ENCODE measurements at regions not wholly inside any gene's neighbourhood (a gene's known extent, or its start where the extent isn't known, plus 50 kb on each side); places are given as distances from the start of the nearest gene placed in this dataset.

DNA sequence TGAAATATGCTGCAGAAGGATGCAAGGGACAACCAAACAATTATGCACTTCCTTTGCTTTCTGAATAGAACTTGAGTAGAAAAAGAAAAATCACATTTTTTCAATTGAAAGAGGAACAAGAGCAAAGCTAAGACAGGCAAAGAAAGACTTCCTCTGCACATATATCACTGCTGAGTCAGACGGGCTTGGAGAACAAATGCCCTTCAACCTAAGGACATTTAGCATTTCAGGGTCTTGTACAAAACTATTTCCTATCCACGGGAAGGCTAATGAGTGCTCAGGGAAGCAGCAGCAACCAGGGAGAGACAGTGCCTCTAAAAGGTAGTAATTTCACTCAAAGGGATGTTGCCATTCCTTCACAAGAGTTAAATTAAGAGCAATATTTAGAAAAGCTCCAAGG is 570.0 kb upstream of the GCFC2 start (continued):
- TF ChIP-seq MYNN (tag by site-specific recombination; IDR thresholded peaks at IDR 0.05; ENCODE audit: borderline replicate concordance) (no peak), ZNF600 (tag by site-specific recombination; IDR thresholded peaks at IDR 0.05) (no peak), ZNF223 (tag by site-specific recombination; IDR thresholded peaks at IDR 0.05) (no peak), SP3 (tag by site-specific recombination; IDR thresholded peaks at IDR 0.05) (no peak)

DNA sequence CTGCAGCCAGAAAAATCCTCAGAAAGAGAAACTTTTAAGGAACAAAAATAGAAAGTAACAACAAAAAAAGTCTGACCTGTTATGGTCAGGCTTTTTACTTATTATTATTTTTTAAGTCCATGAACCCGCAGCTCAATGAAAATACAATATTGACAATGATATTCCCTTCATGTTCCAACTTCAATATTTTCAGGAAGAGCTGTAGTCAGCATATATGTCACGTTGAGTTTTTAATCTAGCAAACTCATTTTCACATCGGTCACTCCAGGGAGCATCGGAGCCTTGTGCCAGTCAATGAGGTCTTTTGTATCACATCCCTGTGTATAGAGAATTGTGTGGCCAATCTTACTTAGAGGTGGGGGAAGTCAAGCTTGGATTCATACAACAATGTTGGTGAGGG is 568.4 kb upstream of the GCFC2 start:
- H3K9me3 ChIP-seq (ENCODE audit: control insufficient read depth, insufficient read depth, low read depth, low read length), result no peaks in the 10 kb centered on the region
- TF ChIP-seq ZNF174 (tag by site-specific recombination; IDR thresholded peaks at IDR 0.05) (no peak), ZNF529 (tag by site-specific recombination; IDR thresholded peaks at IDR 0.05; ENCODE audit: insufficient replicate concordance) (no peak), ZNF626 (tag by site-specific recombination; IDR thresholded peaks at IDR 0.05) (no peak), SCRT2 (tag by site-specific recombination; IDR thresholded peaks at IDR 0.05) (no peak), ZNF2 (tag by site-specific recombination; IDR thresholded peaks at IDR 0.05) (no peak), RBAK (tag by site-specific recombination; IDR thresholded peaks at IDR 0.05) (no peak), BCL11B (tag by site-specific recombination; IDR thresholded peaks at IDR 0.05; ENCODE audit: low read depth) (no peak)
- TF ChIP-seq, protein P1, sequence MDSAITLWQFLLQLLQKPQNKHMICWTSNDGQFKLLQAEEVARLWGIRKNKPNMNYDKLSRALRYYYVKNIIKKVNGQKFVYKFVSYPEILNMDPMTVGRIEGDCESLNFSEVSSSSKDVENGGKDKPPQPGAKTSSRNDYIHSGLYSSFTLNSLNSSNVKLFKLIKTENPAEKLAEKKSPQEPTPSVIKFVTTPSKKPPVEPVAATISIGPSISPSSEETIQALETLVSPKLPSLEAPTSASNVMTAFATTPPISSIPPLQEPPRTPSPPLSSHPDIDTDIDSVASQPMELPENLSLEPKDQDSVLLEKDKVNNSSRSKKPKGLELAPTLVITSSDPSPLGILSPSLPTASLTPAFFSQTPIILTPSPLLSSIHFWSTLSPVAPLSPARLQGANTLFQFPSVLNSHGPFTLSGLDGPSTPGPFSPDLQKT (IDR thresholded peaks at IDR 0.05; ENCODE audit: borderline replicate concordance, low read depth, low read length), result no peak
- ChIA-PET POLR2A (no interaction called here), CTCF (no interaction called here)
- H3K36me3 ChIP-seq (ENCODE audit: control insufficient read depth in 2 of 2, insufficient read depth in 1 of 2, low read length in 2 of 2), result no peaks in the 10 kb centered on the region
- H3K27ac ChIP-seq (ENCODE audit: extremely low read depth, low read depth, low read length), result no peak overlapping the region
- H3K4me1 ChIP-seq (ENCODE audit: control insufficient read depth, insufficient read depth, low read length), result no peaks in the 10 kb centered on the region
- H3K4me3 ChIP-seq (ENCODE audit: low read depth, low read length), result no peak overlapping the region

DNA sequence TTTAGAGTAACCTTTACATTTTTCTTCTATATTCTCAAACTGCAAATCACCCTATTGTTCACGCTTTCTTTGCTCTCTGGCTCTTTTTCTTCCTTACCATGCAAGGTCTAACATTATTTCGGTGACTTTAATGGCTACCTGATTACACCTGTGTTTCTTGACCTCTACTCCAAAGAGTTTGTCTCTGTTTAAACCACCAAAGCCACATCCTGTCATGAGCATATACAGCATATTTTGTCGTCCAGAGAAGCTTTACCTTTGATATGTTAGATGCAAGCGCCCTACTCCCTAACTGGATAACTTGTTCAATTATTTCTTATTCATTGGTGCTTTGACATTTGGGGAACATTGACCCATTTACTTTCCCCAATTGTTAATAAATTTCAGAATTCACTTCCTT is 565.1 kb upstream of the GCFC2 start:
- CTCF ChIA-PET, result no interaction called here
- Histone ChIP-seq H3K4me3 (ENCODE audit: low read depth, low read length) (no peak overlapping the region), H3K27ac (ENCODE audit: extremely low read depth, low read depth, low read length) (no peak overlapping the region), H3K36me3 (ENCODE audit: control insufficient read depth in 2 of 2, insufficient read depth in 1 of 2, low read length in 2 of 2) (no peaks in the 10 kb centered on the region), H3K4me1 (ENCODE audit: control insufficient read depth, insufficient read depth, low read length) (no peaks in the 10 kb centered on the region), H3K9me3 (ENCODE audit: control insufficient read depth, insufficient read depth, low read depth, low read length) (no peaks in the 10 kb centered on the region)
- POLR2A ChIA-PET, result no interaction called here
- TF ChIP-seq INSM2 (tag by site-specific recombination; IDR thresholded peaks at IDR 0.05) (no peak), ZSCAN16 (tag by site-specific recombination; IDR thresholded peaks at IDR 0.05) (no peak), ZNF221 (tag by site-specific recombination; IDR thresholded peaks at IDR 0.05; ENCODE audit: borderline replicate concordance) (no peak), OSR2 (tag by site-specific recombination; IDR thresholded peaks at IDR 0.05) (no peak), SALL2 (tag by site-specific recombination; IDR thresholded peaks at IDR 0.05; ENCODE audit: borderline replicate concordance) (no peak), ZNF600 (tag by site-specific recombination; IDR thresholded peaks at IDR 0.05) (no peak), ZNF335 (tag by site-specific recombination; conservative IDR thresholded peaks at IDR 0.05) (no peak), ZNF391 (tag by site-specific recombination; IDR thresholded peaks at IDR 0.05; ENCODE audit: borderline replicate concordance, low read depth) (no peak), ZNF837 (tag by site-specific recombination; IDR thresholded peaks at IDR 0.05) (no peak)

DNA sequence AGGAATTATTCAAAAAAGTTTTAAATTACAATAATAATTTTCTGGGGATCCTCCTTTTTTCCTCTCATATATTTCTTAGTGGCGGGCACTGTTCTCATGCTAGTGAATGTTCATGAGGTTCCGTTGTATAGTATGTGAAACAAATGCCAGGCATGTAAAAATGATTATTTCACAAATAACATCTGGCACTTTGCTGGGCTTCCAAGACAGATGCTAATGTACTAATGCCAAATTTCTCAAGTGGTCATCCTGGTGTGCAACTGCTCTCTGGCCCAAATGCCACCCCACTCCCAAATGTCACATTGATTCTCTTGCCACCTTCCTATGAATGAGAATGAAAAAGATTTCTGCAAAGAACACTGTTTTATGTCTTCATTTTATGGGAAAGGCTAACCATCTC is 564.0 kb upstream of the GCFC2 start:
- no peaks in the 10 kb centered on the region for H3K36me3 ChIP-seq (ENCODE audit: control insufficient read depth in 2 of 2, insufficient read depth in 1 of 2, low read length in 2 of 2)
- H3K4me3 ChIP-seq (ENCODE audit: low read depth, low read length), result no peak overlapping the region
- H3K27ac ChIP-seq (ENCODE audit: extremely low read depth, low read depth, low read length), result no peak overlapping the region
- CTCF ChIA-PET, result no interaction called here
- POLR2A ChIA-PET, result no interaction called here
- H3K9me3 ChIP-seq (ENCODE audit: control insufficient read depth, insufficient read depth, low read depth, low read length), result no peaks in the 10 kb centered on the region
- H3K4me1 ChIP-seq (ENCODE audit: control insufficient read depth, insufficient read depth, low read length), result no peaks in the 10 kb centered on the region
- TF ChIP-seq ZNF654 (tag by site-specific recombination; IDR thresholded peaks at IDR 0.05; ENCODE audit: low read depth) (no peak), ZNF146 (tag by site-specific recombination; IDR thresholded peaks at IDR 0.05) (no peak), ZNF610 (tag by site-specific recombination; IDR thresholded peaks at IDR 0.05; ENCODE audit: borderline replicate concordance) (no peak), ZNF24 (tag by site-specific recombination; IDR thresholded peaks at IDR 0.05) (no peak), ZNF394 (tag by site-specific recombination; IDR thresholded peaks at IDR 0.05; ENCODE audit: borderline replicate concordance) (no peak), ZNF560 (tag by site-specific recombination; IDR thresholded peaks at IDR 0.05; ENCODE audit: borderline replicate concordance) (no peak), ZNF776 (tag by site-specific recombination; IDR thresholded peaks at IDR 0.05; ENCODE audit: borderline replicate concordance) (no peak), ZBTB20 (tag by site-specific recombination; IDR thresholded peaks at IDR 0.05) (no peak), ZBTB48 (tag by site-specific recombination; IDR thresholded peaks at IDR 0.05) (no peak), ZNF433 (tag by site-specific recombination; IDR thresholded peaks at IDR 0.05; ENCODE audit: low read depth) (no peak), ZNF621 (tag by site-specific recombination; IDR thresholded peaks at IDR 0.05) (no peak), ZNF10 (tag by site-specific recombination; IDR thresholded peaks at IDR 0.05) (no peak), ZNF184 (tag by site-specific recombination; IDR thresholded peaks at IDR 0.05) (no peak)

All from HEK293 (cell line).